HG03442 (cell line): ENCODE measurements at regions not wholly inside any gene's neighbourhood (a gene's known extent, or its start where the extent isn't known, plus 50 kb on each side); places are given as distances from the start of the nearest gene placed in this dataset.

Source experiments
- ATAC-seq: cut with Tn5 transposase; IDR thresholded peaks from one replicate; pipeline ENCODE4 v1.9.1; 2021; ENCODE audit warnings: mild to moderate bottlenecking, moderate library complexity; ENCODE audit not compliant: unreplicated experiment

DNA sequence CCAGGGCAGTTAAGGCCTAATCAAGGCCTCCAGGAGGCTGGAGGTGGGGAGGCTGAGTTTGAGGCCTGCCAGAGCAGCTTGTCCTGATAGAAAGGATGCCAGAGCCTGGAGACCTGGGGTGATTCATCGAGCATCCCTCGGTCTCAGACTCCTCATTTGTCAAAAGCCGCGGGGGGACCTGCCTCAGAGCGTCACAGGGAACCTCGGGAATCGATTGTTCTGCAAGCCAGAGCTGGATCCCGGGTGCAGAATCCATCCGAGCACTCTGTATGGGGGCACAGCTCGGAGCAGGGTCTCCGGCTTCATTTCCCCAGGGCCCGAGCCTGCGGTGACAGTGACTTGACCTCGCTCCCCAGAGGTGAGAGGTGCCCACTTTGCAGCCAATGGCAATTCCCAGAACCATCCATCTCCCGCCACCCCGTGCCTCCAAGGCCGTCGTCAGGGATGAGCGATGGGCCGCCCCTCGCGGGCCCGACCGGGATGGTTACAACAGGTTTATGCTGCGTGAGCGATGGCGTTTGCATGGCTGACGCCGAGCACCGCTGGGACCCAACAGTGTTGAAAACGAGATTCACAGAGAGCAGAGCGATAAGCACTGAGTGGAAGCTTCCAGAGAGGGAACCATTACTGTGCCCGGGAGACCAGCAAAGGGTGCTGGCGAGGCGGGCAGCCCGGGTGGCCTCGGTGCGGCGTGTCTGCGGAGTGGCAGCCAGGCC lies 117.1 kb upstream of the GSE1 start:
- no peak for ATAC-seq

DNA sequence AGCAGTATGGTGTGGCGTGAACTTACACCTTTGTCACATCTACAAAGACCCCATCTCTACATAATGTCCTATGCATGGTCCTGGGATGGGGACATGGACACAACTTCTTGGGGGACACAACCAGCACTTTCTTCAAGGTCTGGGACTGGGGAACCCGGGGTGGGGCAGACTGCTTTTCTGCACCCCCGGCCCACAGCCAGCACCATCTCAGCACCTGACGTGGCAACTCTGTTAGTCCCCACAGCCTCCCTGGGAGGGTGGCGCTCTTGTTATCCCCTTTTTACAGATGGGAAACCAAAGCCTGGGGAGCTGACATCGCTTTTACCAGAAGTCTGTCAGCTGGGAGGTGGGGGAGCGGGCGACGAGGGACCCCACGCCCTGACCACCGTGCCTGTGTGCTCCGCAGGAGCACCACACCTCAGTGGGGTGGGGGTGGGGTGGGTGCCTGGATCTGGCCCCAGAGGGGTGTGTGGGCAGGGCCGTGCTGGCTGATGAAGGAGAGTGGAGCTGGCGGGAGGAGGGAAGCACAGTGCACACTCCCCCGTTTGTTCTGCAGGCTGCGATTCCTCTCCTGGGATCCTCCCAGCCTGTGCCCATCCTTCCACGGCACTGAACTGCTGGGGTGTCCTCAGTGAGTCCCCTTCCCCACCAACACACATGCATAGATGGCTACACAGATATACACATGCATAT lies 115.4 kb upstream of the GSE1 start:
- no peak for ATAC-seq

DNA sequence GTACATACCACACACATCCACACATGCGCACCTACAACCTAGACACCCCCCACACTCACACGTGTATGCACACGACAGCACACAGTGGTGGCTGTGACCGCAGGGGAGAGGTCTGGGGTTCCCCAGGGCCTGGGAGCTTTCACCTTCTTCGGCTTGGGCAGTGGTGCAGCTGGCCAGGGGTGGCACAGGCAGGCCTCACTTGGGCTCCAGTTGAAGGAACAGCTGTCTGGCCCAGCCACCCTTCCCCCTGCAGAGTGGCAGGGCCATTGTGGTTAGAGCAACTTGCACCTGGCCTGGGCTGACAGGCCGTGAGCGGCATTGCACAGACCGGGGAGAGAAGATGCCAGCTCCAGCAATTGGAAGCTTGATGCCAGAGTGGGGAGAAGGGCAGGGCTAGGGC lies 114.5 kb upstream of the GSE1 start:
- no peak for ATAC-seq

DNA sequence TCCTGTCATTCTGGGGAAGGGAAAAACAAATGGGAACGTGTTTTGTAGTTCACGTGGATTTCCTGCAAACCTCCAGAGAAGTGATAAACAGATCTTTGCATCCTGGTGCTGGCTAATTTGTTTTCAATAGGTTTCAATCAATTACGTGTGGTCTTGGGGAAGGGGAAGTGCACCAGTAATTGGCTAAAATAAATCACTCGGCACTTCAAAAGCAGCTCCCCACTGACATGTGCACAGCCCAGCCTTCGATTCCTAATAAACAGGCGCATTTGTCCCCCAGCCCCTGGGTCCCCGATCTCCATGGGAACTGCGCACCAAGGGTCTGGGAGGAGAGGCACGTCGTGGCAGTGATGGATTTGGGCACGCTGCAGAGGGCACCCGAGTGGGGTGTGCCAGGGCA lies 112.9 kb upstream of the GSE1 start:
- ATAC-seq = no peak

DNA sequence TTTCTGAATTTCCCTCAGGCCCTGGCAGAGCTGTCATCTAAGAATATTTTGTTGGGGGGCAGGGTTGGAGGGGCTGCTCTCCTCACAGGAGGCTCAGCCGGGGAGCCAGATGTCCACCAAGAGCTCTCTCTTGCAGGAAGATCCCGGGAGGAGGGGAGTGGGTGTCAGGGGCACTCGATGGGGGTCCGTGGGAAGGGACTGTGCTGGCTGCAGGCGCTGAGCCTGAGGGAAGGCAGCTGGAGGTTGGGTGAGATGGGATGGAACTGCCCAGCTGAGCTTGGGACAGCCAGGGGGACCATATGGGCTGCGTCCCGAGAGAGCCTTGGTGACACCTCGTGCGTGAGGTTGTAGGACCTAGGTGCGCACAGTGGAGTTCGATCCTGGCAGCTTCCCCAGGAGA lies 111.2 kb upstream of the GSE1 start:
- no peak for ATAC-seq

DNA sequence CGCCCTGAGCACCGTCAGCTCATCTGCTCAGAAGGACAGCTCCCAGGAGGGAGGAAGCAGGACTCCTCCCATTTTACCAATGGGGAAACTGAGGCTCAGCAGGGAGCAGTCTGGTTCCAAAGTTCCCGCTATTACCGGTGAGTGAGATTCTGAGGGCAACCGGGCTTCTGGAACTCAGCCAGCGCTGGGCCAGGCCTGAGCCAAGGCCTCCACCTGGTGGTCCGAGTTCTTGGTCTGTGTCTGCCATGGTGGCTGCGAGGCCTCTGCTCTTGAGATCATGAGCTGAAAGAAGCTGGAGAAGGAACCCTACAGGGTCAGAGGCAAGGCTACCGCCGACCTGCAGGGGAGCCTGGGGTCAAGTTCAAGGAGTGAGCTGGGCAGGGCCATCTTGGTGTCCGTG lies 110.8 kb upstream of the GSE1 start:
- ATAC-seq = no peak

DNA sequence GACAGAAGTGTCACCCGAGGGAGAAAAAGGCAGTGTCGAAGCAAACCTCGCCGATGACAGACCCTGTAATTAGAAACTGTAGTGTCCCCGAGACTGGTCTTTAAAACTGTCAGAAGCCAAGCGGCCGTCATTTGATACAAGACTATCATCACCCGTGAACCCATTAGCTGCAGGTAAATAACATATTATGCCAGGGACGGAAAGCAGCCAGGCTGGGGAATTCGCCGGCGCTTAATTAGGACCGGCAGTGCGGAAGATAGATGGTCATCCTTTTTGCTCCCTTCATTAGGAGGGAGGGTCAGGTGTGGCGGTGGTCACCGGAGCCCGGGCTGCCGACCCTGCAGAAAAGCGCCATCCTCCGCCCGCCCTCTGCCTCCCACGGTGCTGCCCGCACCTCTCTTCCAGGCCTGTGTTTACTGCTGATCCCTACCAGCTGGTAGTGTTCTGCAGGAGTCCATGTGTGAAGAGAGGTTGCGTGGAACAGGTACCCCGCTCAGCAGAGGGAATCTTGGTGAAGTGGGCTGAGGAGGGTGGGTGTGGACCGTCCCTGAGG lies 109.4 kb upstream of the GSE1 start:
- no peak for ATAC-seq

DNA sequence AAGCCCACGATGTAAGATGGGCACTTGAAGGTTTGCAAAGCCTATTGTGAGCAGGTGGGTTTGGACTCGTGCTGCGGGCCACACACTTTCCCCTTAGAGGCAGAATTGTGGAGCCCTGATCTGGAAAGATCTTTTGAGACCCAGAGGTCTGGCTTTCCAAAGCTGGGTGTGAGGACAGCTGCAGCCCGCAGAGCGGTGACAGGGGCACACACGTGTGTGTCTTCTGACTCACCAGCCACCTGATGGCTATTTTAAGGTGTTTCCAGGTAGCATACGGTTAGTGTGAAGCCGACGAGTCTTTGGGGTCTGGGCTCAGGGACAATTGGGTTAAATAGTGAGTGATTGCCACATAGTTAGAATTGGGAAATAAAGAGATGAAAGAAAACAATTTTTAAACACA lies 108.9 kb upstream of the GSE1 start:
- no peak for ATAC-seq

DNA sequence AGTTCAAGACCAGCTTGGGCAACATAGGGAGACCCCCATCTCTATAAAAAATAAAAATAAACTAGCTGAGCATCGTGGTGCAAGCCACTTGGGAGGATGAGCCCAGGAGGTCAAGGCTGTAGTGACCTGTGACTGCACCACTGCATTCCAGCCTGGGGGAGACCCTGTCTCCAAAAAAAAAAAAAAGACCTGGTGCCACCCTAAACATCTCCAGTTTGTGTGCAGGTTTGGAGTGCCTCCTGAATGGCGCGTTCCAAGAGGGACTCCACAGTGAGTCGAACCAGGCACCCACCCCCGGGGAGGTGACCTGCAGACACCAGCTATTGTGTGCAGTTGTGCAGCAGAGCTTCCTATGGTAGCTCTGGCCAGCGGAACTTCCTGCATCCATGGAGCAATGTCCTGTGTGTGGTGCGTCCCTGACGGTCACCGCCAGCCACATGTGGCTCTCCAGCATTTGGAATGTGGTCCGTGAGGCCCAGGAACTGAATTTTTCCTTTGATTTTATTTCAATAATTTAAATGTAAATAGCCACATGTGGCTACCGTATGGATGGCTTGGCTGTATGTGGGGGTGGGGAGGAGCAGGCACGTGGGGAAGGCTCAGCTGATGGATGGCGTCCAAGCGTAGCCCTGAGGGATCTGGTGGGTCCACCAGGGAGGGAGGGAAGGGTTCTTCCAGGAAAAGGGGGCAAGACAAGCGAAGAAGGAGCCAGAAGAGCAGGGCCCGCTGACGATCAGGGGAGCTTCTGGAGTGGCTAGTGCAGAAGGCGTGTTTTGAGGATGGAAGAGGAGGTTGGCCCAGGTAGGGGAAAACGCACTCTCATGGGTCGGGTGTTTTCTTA lies 107.1 kb upstream of the GSE1 start:
- ATAC-seq = no peak

DNA sequence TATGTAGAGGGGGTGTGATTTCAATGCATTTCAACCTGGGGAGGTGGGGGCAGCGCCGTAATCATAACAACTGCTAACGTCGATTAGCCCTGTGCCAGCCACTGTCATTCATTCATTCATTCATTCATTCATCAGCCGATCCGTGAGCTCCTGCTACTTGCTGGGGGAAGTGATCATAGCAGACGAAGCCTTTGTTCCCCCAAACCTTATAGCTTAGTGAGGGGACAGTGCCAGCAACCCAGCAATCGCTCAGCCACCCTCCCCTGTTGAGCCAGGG lies 106.5 kb upstream of the GSE1 start:
- no peak for ATAC-seq

DNA sequence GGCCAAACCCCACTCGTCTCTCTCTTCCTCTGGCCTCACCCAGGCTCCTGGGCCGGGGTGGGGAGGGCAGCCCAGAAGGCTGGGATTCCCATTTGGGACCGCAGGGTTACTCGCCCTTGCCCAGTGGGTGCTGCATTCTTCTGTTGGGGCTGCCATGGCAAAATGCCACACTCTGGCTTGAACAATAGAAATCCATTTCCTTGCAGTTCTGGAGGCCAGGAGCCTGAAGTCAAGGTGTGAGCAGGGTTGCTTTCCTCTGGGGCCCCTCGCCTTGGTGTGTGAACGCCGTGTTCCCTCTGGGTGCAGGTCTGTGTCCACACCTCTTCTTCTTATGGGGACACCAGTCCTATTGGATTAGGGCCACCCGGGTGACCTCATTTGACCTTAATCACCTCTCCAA lies 105.8 kb upstream of the GSE1 start:
- no peak for ATAC-seq

DNA sequence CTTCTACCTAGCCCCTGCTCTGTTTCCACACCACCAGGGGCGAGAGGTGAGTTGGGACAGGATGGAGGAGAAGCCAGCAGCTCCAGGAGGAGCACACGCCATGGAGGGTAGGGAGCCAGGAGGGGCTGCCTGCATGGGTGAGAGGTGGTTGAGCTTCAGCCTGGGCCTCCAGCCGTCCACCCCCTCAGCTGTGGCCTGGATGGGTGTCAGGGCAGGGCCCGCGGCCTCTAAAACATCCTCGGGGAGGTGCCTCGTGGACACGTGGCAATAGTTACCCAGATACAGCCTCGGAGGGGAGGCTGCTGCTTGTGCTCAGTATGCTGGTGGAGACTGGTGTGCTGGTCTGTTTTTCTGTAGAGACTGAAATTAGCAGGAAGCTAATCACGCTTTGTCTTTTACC lies 104.7 kb upstream of the GSE1 start:
- ATAC-seq = no peak

DNA sequence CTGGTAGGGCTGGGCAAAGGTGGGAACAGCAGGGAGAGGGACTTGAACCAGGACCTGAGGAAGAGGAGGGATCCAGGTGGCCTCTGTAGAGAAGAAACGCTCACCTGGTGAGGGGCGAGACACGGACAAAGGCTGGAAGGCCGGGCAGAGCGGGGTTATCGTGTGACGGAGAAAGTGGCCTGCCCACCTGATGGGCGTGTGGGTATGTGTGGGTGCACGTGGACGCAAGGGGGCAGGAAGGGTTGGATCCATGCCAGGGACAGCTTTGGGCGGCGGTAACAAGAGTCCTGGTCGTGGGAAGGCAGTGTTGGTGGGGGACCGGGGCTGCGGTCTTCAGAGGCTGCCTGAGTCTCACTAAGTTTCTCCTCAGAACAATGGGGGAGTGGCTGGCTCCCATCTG lies 104.1 kb upstream of the GSE1 start:
- ATAC-seq = no peak

DNA sequence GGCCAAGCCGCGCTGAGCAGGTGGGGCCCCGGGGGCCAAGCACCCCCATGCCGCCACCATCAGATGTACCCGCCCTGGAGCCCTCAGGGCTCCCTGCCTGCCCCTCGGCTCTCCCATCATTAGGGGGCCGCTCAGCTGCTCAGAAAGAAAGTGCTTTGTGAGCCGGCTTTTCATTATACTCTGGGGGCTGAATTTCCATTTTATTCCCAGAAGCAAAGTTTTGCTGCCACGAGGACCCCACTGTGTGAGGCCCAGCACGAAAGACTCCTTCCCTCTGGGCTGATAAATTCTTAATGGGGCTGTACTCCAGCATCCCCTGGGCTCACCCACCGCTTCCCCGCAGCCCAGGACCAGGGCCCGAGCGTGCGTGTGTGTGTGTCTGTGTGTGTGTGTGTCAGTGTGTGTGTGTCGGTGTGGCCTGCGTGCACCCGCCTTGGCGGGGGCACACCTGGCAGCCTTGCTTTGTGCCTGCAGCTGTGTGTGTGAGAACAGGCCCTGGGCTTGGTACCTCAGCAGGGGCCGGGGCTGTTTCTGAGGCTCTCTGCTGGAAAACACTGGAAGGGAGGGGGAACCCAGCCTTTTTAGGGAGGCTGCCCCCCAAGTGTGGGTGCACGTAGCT lies 103.0 kb upstream of the GSE1 start:
- ATAC-seq = no peak

DNA sequence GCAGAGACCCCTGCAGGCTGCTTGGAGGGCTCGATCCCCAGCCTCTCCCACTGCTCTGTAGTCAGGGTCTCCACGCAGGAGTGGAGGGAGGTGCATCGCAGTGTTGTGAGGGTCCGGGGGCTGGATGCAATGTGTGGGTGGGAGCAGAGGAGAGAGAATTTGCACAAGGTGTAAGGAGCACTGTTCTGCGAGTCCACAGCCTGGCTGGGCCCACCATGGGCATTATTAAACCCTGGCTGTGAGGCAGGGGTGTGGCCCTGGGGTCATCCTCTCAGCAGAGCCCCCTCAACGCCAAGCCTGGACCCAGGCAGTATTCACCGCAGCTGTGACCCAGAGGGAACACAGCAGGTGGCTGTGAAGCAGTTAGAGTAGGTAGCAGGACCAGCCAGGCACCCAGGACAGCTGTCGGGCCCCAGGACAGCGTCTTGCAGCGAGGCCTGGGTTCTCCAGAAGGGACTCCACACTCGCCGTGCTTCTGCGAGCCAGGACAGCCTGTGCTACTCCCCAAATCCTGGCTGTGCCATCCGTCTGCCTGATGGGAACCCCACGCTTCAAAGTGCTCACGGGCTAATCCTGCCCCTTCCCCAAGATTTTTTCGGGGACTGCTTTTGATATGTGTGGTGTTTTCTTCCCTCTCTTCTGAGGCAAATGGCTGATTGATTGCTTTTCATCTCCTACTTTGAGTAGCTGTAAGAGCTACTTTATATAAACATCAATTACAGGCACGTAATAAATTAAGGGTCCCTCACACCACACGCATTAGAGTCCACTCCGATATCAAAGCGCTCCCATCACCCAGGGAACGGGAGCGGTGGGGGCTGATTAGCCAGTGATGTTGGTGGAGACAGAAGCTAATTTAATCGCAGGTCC lies 100.9 kb upstream of the GSE1 start:
- no peak for ATAC-seq

DNA sequence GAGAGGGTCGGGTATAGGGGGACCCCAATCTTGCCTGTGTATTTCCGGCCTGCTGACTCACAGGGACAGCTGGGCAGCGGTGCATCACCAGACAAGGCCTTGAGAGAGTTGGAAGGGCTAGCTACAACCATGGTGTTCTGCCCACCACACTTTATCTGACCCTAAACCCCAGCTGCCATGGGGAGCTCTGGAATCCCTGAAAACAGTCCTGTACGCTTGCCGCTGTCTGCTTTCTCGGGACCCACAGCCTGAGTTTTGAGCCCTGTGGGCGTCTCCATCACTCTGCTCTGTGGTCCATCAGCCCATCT lies 100.4 kb upstream of the GSE1 start:
- ATAC-seq = no peak

DNA sequence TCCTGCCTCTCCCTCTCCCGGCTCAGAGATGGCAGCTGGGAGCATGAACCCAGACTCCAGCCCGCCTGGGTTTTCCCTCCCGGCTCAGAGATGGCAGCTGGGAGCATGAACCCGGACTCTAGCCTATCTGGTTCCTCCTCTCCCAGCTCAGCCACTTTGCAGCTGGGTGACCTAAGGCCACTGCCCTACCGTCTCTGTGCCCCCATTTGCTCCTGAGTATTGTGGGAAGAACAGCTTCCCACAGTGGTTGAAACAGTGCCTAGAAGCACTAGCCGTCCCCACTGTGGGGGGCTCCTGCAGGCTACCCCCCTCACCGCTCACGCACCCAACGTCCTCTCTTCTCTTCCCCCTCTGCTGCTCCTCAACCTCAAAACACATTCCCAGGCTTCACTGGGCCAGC lies 99.9 kb upstream of the GSE1 start:
- no peak for ATAC-seq

DNA sequence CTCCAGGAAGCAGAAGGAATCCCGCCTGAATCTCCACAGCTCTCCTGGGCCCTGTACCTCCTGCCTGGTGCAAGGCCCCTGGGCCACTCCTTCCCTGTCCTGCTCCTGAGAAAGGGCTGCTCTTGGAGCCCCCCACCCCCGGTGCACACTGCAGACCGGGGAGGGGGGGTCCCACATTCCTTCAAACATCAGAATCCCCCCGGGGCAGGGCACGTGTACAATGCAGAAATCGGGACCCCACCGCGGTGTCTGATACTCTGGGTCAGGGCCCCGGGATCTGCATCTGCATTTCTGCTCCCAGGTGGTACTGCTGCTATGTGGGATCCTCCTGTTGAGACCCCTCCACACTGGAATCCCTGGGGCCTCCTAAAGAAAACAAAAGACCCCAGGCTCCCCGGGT lies 99.5 kb upstream of the GSE1 start:
- no peak for ATAC-seq

DNA sequence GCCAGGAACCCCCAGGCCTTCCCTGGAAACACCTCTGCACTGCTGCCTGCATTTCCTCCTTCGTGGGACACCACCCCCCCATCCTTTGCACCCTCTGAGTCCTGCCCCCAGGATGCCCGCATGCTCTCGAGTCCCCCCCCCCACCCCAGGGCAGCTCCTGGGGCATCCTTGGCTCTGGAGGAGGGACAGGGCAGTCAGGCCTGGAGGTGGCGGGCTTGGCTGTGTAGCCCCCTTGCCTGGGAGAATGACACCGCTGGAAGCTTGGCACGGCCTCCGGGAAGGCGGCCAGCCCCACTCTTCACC lies 98.9 kb upstream of the GSE1 start:
- ATAC-seq = no peak

DNA sequence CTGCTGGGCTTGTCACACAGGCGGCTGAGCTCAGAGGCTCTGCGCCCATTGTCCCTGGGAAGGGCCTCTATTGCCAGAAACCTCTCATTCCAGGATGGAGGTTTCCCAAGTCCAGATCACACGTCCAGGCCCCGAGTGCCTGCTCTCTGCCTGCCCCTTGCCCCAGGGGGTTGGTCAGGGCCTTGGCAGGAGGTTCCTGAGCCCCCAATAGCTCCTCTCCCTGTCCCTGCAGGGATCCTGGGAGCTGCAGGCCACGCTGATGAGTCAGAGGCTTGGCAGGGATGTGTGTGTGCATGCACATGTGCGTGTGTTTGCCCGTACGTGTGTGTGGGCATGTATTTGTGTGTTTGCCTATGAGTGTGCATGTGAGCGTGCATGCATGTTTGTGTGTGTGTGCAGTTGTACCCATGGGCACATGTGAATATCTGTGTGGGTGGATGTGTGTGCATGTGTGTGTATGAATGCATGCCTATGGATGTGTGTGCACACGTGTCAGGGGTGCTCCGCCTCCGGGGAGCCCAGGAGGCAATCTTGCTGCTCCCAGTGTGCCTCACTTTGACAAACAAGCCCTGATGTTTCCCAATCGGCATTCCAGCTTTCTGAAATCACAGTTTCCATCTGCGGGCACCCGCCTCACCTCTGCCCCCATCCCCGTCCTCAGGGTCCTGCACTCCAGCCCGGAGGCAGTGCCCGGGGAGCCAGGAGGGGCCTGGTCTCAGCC lies 98.4 kb upstream of the GSE1 start:
- no peak for ATAC-seq
